OCI-LY7 (cell line): ENCODE measurements at regions not wholly inside any gene's neighbourhood (a gene's known extent, or its start where the extent isn't known, plus 50 kb on each side); places are given as distances from the start of the nearest gene placed in this dataset.

Experiments
- CTCF ChIP-seq: fragments of 200-600 bp; sonication (generic); conservative IDR thresholded peaks from 2 replicates; pipeline ENCODE4 v1.5.1; 2014; ENCODE audit warnings: mild to moderate bottlenecking, antibody characterized with exemption, low read length, moderate library complexity, mixed read lengths
- EZH2phosphoT487 ChIP-seq: fragments of 200-600 bp; sonication (generic); IDR thresholded peaks from 2 replicates; pipeline ENCODE4 v1.6.1; 2018; ENCODE audit warnings: low read depth, borderline replicate concordance, mild to moderate bottlenecking, mixed run types, antibody characterized with exemption, low read length, moderate library complexity, mixed read lengths

GRCh38 chr1:99180343-99180808, 83.9 kb upstream of the PLPPR4 start:
- TF ChIP-seq CTCF (peak; percentile 93), EZH2phosphoT487 (no peak)
